ENCODE measurements at regions not wholly inside any gene's neighbourhood (a gene's known extent, or its start where the extent isn't known, plus 50 kb on each side); places are given as distances from the start of the nearest gene placed in this dataset.

GRCh38 chr11:134486106-134486505, 74.1 kb upstream of the B3GAT1 start (continued):
- no peak for TF ChIP-seq HNRNPK (IDR thresholded peaks at IDR 0.05; ENCODE audit: low read depth, low read length, poor library complexity, severe bottlenecking)

- no peaks in the 10 kb centered on the region for H3K79me2 ChIP-seq (ENCODE audit: control insufficient read depth, insufficient read depth, low read length)
- no peak overlapping the region for H3K4me2 ChIP-seq (ENCODE audit: insufficient read depth, low read length)
- no peaks in the 10 kb centered on the region for H4K20me1 ChIP-seq (replicated peaks; ENCODE audit: control insufficient read depth, insufficient read depth, low read length)
- CTCF ChIA-PET (ENCODE audit: low intra/inter-chr PET ratio): no interaction called here
- in situ Hi-C loops (cut with MboI): no loop called here
- no peak for ATAC-seq
- intact Hi-C loops (cut with micrococcal nuclease): no loop called here
- no peak for TF ChIP-seq ZNF431 (CRISPR knock-in tag; IDR thresholded peaks at IDR 0.05)
- no peak for TF ChIP-seq ZNF780A (CRISPR knock-in tag; IDR thresholded peaks at IDR 0.05)
- TF ChIP-seq ELK3 (CRISPR knock-in tag; IDR thresholded peaks at IDR 0.05): no peak
- no peak for TF ChIP-seq ZNF408 (CRISPR knock-in tag; IDR thresholded peaks at IDR 0.05; ENCODE audit: low read depth)
- no peak for TF ChIP-seq PRMT5 (CRISPR knock-in tag; IDR thresholded peaks at IDR 0.05)
- TF ChIP-seq TCFL5 (CRISPR knock-in tag; conservative IDR thresholded peaks at IDR 0.05): no peak
- TF ChIP-seq ZNF263 (CRISPR knock-in tag; IDR thresholded peaks at IDR 0.05; ENCODE audit: borderline replicate concordance): no peak
- no peak for TF ChIP-seq ATF3 (IDR thresholded peaks at IDR 0.05)
- TF ChIP-seq ATF3 (CRISPR knock-in tag; conservative IDR thresholded peaks at IDR 0.05): no peak
- no peak for TF ChIP-seq GABPB1 (CRISPR knock-in tag; IDR thresholded peaks at IDR 0.05)
- no peak for TF ChIP-seq ATF4 (CRISPR knock-in tag; IDR thresholded peaks at IDR 0.05)
- no peak for TF ChIP-seq ATF6 (CRISPR knock-in tag; IDR thresholded peaks at IDR 0.05)
- POLR2A ChIA-PET: interaction anchor here (0.6 kb wide), 1 partner anchor 59 kb away, joined by 3 read pairs; no protein-coding TSS in a partner anchor
- H3K4me3 ChIP-seq: no peak overlapping the region
- no TSS peak for BruUV-seq (replicated peaks)
- peaks cover 0 to 22% of the 10 kb centered on the region in 2 experiments; a peak in 2 of 5 replicates for H3K27me3 ChIP-seq (ENCODE audit: control insufficient read depth in 2 of 2, insufficient read depth in 2 of 2, low read length in 2 of 2)
- 0% methylated on average over 3 of the region's 5 CpGs for WGBS (ENCODE audit: insufficient coverage, low coverage, missing lambda C conversion rate)
- no peak overlapping the region for H2AFZ ChIP-seq (ENCODE audit: low read depth, low read length)
- no peak for DNase-seq (ENCODE audit: extremely low read depth in 1 of 4, low spot score in 3 of 4)
- no peaks in the 10 kb centered on the region for H3K36me3 ChIP-seq (ENCODE audit: control insufficient read depth, insufficient read depth, low read length)
- H3K9me1 ChIP-seq (ENCODE audit: control insufficient read depth, insufficient read depth, low read length): no peaks in the 10 kb centered on the region
- no peak overlapping the region for H3K9ac ChIP-seq (ENCODE audit: insufficient read depth in 1 of 2, low read depth in 2 of 2, low read length in 2 of 2)
- no peak for FAIRE-seq
- H3K4me1 ChIP-seq (replicated peaks in 1 of 2; ENCODE audit: control insufficient read depth in 2 of 2, insufficient read depth in 2 of 2, low read length in 2 of 2): 0 out of 5 replicates have a peak, but pooled peaks cover 0 to 6% of the 10 kb centered on the region in 2 experiments
- H3K27ac ChIP-seq (ENCODE audit: extremely low read depth, low read depth, low read length): no peak overlapping the region
- no peaks in the 10 kb centered on the region for H3K9me3 ChIP-seq (replicated peaks; ENCODE audit: control insufficient read depth, insufficient read depth, low read depth, low read length)
Measured at GRCh38 chr11:134485316-134485715, 73.3 kb upstream of the B3GAT1 start.
